ENCODE measurements at regions not wholly inside any gene's neighbourhood (a gene's known extent, or its start where the extent isn't known, plus 50 kb on each side); places are given as distances from the start of the nearest gene placed in this dataset.

- DNase-seq (ENCODE audit: low read depth, low spot score), result no peak
- POLR2A ChIA-PET, result no interaction called here
- no peak overlapping the region for H3K4me3 ChIP-seq (ENCODE audit: low read depth, low read length)
- CTCF ChIA-PET, result interaction anchor here (0.6 kb wide), 1 partner anchor 1109 kb away, joined by 3 read pairs; no protein-coding TSS in a partner anchor
- no peak for TF ChIP-seq CTCF (IDR thresholded peaks at IDR 0.05; ENCODE audit: insufficient read depth, low read length, missing control alignments)
Measured at GRCh38 chr13:75934889-75935288, 298.8 kb downstream of the LMO7 start.

GRCh38 chr13:75932636-75933035 is 296.5 kb downstream of the LMO7 start:
- no peak for TF ChIP-seq CTCF (IDR thresholded peaks at IDR 0.05; ENCODE audit: insufficient read depth, low read length, missing control alignments)
- DNase-seq (ENCODE audit: low read depth, low spot score), result no peak
- POLR2A ChIA-PET, result no interaction called here
- CTCF ChIA-PET, result no interaction called here
- H3K4me3 ChIP-seq (ENCODE audit: low read depth, low read length), result no peak overlapping the region

- TF ChIP-seq CTCF (IDR thresholded peaks at IDR 0.05; ENCODE audit: insufficient read depth, low read length, missing control alignments), result no peak
- ChIA-PET CTCF (interaction anchor here (1.0 kb wide), 1 partner anchor 87 kb away, joined by 3 read pairs; no protein-coding TSS in a partner anchor), POLR2A (no interaction called here)
- H3K4me3 ChIP-seq (ENCODE audit: low read depth, low read length), result no peak overlapping the region
- peak; percentile 26 for DNase-seq (ENCODE audit: low read depth, low spot score)
Measured at GRCh38 chr13:75931116-75931515, 295.0 kb downstream of the LMO7 start.

- no peak overlapping the region for H3K4me3 ChIP-seq (ENCODE audit: low read depth, low read length)
- CTCF ChIA-PET, result no interaction called here
- POLR2A ChIA-PET, result no interaction called here
- DNase-seq (ENCODE audit: low read depth, low spot score), result no peak
- TF ChIP-seq CTCF (IDR thresholded peaks at IDR 0.05; ENCODE audit: insufficient read depth, low read length, missing control alignments), result no peak
Measured at GRCh38 chr13:75929076-75929475, 292.9 kb downstream of the LMO7 start.

GRCh38 chr13:75927183-75927669 is 291.1 kb downstream of the LMO7 start:
- POLR2A ChIA-PET, result no interaction called here
- CTCF ChIA-PET, result interaction anchor here (1.3 kb wide), 1 partner anchor 19 kb away, joined by 3 read pairs; no protein-coding TSS in a partner anchor
- no peak for TF ChIP-seq CTCF (IDR thresholded peaks at IDR 0.05; ENCODE audit: insufficient read depth, low read length, missing control alignments)
- no peak overlapping the region for H3K4me3 ChIP-seq (ENCODE audit: low read depth, low read length)
- no peak for DNase-seq (ENCODE audit: low read depth, low spot score)

- no peak for DNase-seq (ENCODE audit: low read depth, low spot score)
- POLR2A ChIA-PET, result no interaction called here
- H3K4me3 ChIP-seq (ENCODE audit: low read depth, low read length), result no peak overlapping the region
- no peak for TF ChIP-seq CTCF (IDR thresholded peaks at IDR 0.05; ENCODE audit: insufficient read depth, low read length, missing control alignments)
- CTCF ChIA-PET, result no interaction called here
Measured at GRCh38 chr13:75920536-75920935, 284.4 kb downstream of the LMO7 start.

All from AG04449 (cell line).